CD14-positive monocyte (primary cell): ENCODE measurements at regions not wholly inside any gene's neighbourhood (a gene's known extent, or its start where the extent isn't known, plus 50 kb on each side); places are given as distances from the start of the nearest gene placed in this dataset.

ENCODE experiments used
- DNase-seq, 3 donors: peaks; one replicate each; pipeline ENCODE4 v3.0.0-alpha.2; 2011 to 2022
- H2AFZ ChIP-seq: 2 replicates; pipeline ENCODE4 v1.6.0; 2012; ENCODE audit warnings: mild to moderate bottlenecking, low read depth, low read length, inconsistent platforms; ENCODE audit not compliant: insufficient read depth, poor library complexity, severe bottlenecking
- H3K27ac ChIP-seq, 2 donors: 1 replicate in 1 of 2; 2 replicates in 1 of 2; pipeline ENCODE4 v1.5.1; 2012 to 2013; ENCODE audit warnings: low read length in 2 of 2, control low read depth in 1 of 2, inconsistent platforms in 1 of 2, low read depth in 1 of 2, mild to moderate bottlenecking in 1 of 2
- H3K27me3 ChIP-seq, 2 donors: one replicate each; pipeline versions ENCODE4 v1.6.0 to v1.6.1; 2011 to 2013; ENCODE audit warnings: low read length in 2 of 2; ENCODE audit not compliant: control insufficient read depth in 2 of 2, insufficient read depth in 2 of 2
- H3K36me3 ChIP-seq, 2 donors: replicated peaks in 1 of 2; 1 replicate in 1 of 2; 2 replicates in 1 of 2; pipeline versions ENCODE4 v1.5.1 to v1.6.1; 2012 to 2013; ENCODE audit warnings: low read length in 2 of 2, control low read depth in 1 of 2, inconsistent platforms in 1 of 2, mild to moderate bottlenecking in 1 of 2; ENCODE audit not compliant: insufficient read depth in 2 of 2, control insufficient read depth in 1 of 2
- H3K4me1 ChIP-seq, 2 donors: 1 replicate in 1 of 2; 2 replicates in 1 of 2; pipeline versions ENCODE4 v1.5.1 to v1.6.1; 2012 to 2013; ENCODE audit warnings: low read length in 2 of 2, control low read depth in 1 of 2, inconsistent platforms in 1 of 2, mild to moderate bottlenecking in 1 of 2, moderate library complexity in 1 of 2; ENCODE audit not compliant: insufficient read depth in 2 of 2, control insufficient read depth in 1 of 2
- H3K4me2 ChIP-seq: replicated peaks from 2 replicates; pipeline ENCODE3; 2012; ENCODE audit warnings: low read length, moderate library complexity, mild to moderate bottlenecking; ENCODE audit not compliant: poor library complexity, severe bottlenecking; ENCODE audit errors: extremely low read depth
- H3K4me3 ChIP-seq, 3 experiments: fragments of 200-600 bp in 1 of 3; sonication (generic) in 1 of 3; replicated peaks in 1 of 3; 1 replicate in 2 of 3; 2 replicates in 1 of 3; pipeline ENCODE4 v1.5.1; 2011 to 2013; ENCODE audit warnings: low read length in 3 of 3, mild to moderate bottlenecking in 3 of 3, control low read depth in 2 of 3, low read depth in 2 of 3, inconsistent platforms in 1 of 3, moderate library complexity in 1 of 3
- H3K79me2 ChIP-seq: 2 replicates; pipeline ENCODE4 v1.6.0; 2012; ENCODE audit warnings: mild to moderate bottlenecking, control low read depth, inconsistent platforms, low read length, moderate library complexity; ENCODE audit not compliant: insufficient read depth
- H3K9ac ChIP-seq: 2 replicates; pipeline ENCODE4 v1.6.0; 2017; ENCODE audit warnings: low read length, mild to moderate bottlenecking; ENCODE audit not compliant: insufficient read depth, poor library complexity, severe bottlenecking
- H3K9me3 ChIP-seq, 2 donors: replicated peaks in 1 of 2; 1 replicate in 1 of 2; 2 replicates in 1 of 2; pipeline versions ENCODE4 v1.5.1 to v1.6.1; 2012 to 2013; ENCODE audit warnings: low read length in 2 of 2, control low read depth in 1 of 2; ENCODE audit not compliant: control insufficient read depth in 1 of 2, insufficient read depth in 1 of 2
- H4K20me1 ChIP-seq: 2 replicates; pipeline ENCODE4 v1.6.0; 2012; ENCODE audit warnings: mild to moderate bottlenecking, low read length, control low read depth, moderate library complexity; ENCODE audit not compliant: insufficient read depth
- H3K27ac Mint-ChIP-seq, 7 donors: one replicate each; pipeline ENCODE4 v1.8.0; 2020; ENCODE audit warnings: mild to moderate bottlenecking in 7 of 7, mixed read lengths in 7 of 7, moderate library complexity in 6 of 7, inconsistent platforms in 2 of 7
- H3K27me3 Mint-ChIP-seq, 3 donors: one replicate each; pipeline ENCODE4 v1.8.0; 2021 to 2022; ENCODE audit warnings: low read depth in 3 of 3, mild to moderate bottlenecking in 3 of 3, mixed read lengths in 3 of 3, moderate library complexity in 3 of 3, inconsistent platforms in 1 of 3
- H3K36me3 Mint-ChIP-seq, 2 donors: one replicate each; pipeline ENCODE4 v1.8.0; 2020; ENCODE audit warnings: mixed read lengths in 2 of 2, inconsistent platforms in 1 of 2, mild to moderate bottlenecking in 1 of 2
- H3K4me1 Mint-ChIP-seq: one replicate; pipeline ENCODE4 v1.8.0; 2020; ENCODE audit warnings: mild to moderate bottlenecking, mixed read lengths
- H3K4me3 Mint-ChIP-seq, 2 donors: one replicate each; pipeline ENCODE4 v1.8.0; 2020; ENCODE audit warnings: mild to moderate bottlenecking in 2 of 2, mixed read lengths in 2 of 2, moderate library complexity in 1 of 2
- H3K9me3 Mint-ChIP-seq, 7 donors: one replicate each; pipeline ENCODE4 v1.8.0; 2020 to 2022; ENCODE audit warnings: mixed read lengths in 7 of 7, mild to moderate bottlenecking in 6 of 7, moderate library complexity in 6 of 7, inconsistent platforms in 2 of 7
- CTCF ChIP-seq: fragments of 200-600 bp; IDR thresholded peaks from one replicate; pipeline ENCODE4 v1.8.0; 2022; ENCODE audit warnings: antibody characterized with exemption, mild to moderate bottlenecking
- WGBS: methylation state at CpG from one replicate; pipeline ENCODE4 v1.1.5; 2013; ENCODE audit warnings: missing lambda C conversion rate; ENCODE audit not compliant: insufficient coverage; 5-methylcytosine and 5-hydroxymethylcytosine counted together
- intact Hi-C, 2 donors: fragments of 100-400 bp; cut with micrococcal nuclease; formaldehyde crosslinking; loops; one replicate each; pipeline versions ENCODE4 v1.15.0 to v1.15.1; 2023

GRCh38 chr3:177459401-177459800 lies 262.1 kb upstream of the TBL1XR1 start:
- intact Hi-C loops: loop anchor here in 1 of 2 donors (10.0 kb wide), 1 partner anchor 265 kb away; the partner anchor contains the start of gene TBL1XR1
- Mint-ChIP-seq H3K27ac (no peak overlapping the region), H3K4me3 (no peak overlapping the region), H3K36me3 (no peaks in the 10 kb centered on the region), H3K27me3 (peaks cover 0 to 2% (median 0%) of the 10 kb centered on the region in 3 donors), H3K4me1 (peaks cover 4% of the 10 kb centered on the region), H3K9me3 (peaks cover 0 to 3% (median 0%) of the 10 kb centered on the region in 7 donors)
- H3K4me1 ChIP-seq: peaks cover 5% of the 10 kb centered on the region in 2 donors
- no peak overlapping the region for H3K9ac ChIP-seq
- no peak for TF ChIP-seq CTCF
- H2AFZ ChIP-seq: no peak overlapping the region
- H3K79me2 ChIP-seq: no peaks in the 10 kb centered on the region
- no peak overlapping the region for H3K4me3 ChIP-seq
- H3K9me3 ChIP-seq: peaks cover 10 to 14% of the 10 kb centered on the region in 2 donors
- H3K4me2 ChIP-seq: no peak overlapping the region
- H4K20me1 ChIP-seq: no peaks in the 10 kb centered on the region
- H3K27ac ChIP-seq: no peak overlapping the region
- H3K27me3 ChIP-seq: no peaks in the 10 kb centered on the region
- DNase-seq: no peak
- H3K36me3 ChIP-seq: no peaks in the 10 kb centered on the region
- WGBS: 100% methylated on average over 2 of the region's 2 CpGs

- Histone ChIP-seq H3K27me3 (no peaks in the 10 kb centered on the region), H3K4me3 (no peak overlapping the region), H3K4me1 (no peaks in the 10 kb centered on the region), H3K9ac (no peak overlapping the region), H3K36me3 (no peaks in the 10 kb centered on the region), H3K79me2 (no peaks in the 10 kb centered on the region), H2AFZ (no peak overlapping the region), H3K4me2 (no peak overlapping the region), H4K20me1 (no peaks in the 10 kb centered on the region), H3K27ac (no peak overlapping the region), H3K9me3 (peaks cover 10 to 14% of the 10 kb centered on the region in 2 donors)
- Mint-ChIP-seq H3K9me3 (peaks cover 0 to 3% (median 0%) of the 10 kb centered on the region in 7 donors), H3K36me3 (no peaks in the 10 kb centered on the region), H3K27ac (no peak overlapping the region), H3K4me1 (no peaks in the 10 kb centered on the region), H3K27me3 (peaks cover 0 to 2% (median 0%) of the 10 kb centered on the region in 3 donors), H3K4me3 (no peak overlapping the region)
- intact Hi-C loops: no loop called here
- WGBS: 60% methylated on average over 2 of the region's 7 CpGs
- no peak for DNase-seq
- no peak for TF ChIP-seq CTCF
Measured at GRCh38 chr3:177460047-177460446, 262.8 kb upstream of the TBL1XR1 start.
